ENCODE measurements at regions not wholly inside any gene's neighbourhood (a gene's known extent, or its start where the extent isn't known, plus 50 kb on each side); places are given as distances from the start of the nearest gene placed in this dataset.

DNA sequence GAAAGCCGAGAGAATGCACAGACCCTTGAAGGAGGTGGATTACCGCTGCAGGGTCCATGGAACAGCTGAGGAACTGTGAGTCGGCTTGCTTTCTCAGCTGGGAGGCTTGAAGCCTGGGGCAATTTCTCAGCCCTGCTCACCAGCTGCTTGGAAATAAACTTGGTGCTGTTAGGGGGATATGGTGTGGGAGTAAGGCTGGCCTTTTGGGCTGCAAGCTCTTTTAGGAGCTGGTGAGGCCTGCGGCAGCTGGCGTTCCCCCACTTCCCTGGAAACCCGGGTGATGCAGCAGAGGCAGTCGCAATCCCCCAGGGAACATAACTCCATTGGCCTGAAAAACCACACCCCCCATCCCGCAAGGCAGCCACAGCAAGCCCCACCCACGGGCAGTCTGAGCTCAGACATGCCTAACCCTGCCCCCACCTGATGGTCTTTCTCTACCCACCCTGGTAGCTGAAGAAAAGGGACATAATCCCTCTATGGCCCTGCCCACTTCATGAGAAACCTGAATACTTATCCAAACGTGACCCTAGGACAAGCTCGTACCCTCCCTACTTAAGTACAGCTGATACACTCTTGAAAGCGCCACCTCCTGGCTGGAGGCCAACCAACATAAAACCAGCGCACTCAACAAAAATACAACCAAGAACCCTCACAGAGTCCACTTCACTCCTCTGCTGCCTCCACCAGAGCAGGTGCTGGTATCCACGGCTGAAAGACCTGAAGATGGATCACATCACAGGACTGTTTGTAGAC, 1995.8 kb downstream of the NCAM2 start:
- H3K27ac ChIP-seq (ENCODE audit: insufficient read depth, low read depth, low read length, poor library complexity, severe bottlenecking) = no peak overlapping the region
- H3K4me3 ChIP-seq (ENCODE audit: insufficient read depth, low read depth, low read length) = no peak overlapping the region
- 91 to 92% methylated on average over 14 of the region's 14 CpGs for WGBS, 2 experiments
- H3K9me3 ChIP-seq (ENCODE audit: control insufficient read depth, low read length) = no peaks in the 10 kb centered on the region
- H3K4me1 ChIP-seq (ENCODE audit: control insufficient read depth, insufficient read depth, low read length) = no peaks in the 10 kb centered on the region
- no peaks in the 10 kb centered on the region for H3K27me3 ChIP-seq (ENCODE audit: control insufficient read depth, insufficient read depth, low read length, poor library complexity, severe bottlenecking)
- H3K36me3 ChIP-seq (ENCODE audit: control insufficient read depth, insufficient read depth, low read length) = no peaks in the 10 kb centered on the region

DNA sequence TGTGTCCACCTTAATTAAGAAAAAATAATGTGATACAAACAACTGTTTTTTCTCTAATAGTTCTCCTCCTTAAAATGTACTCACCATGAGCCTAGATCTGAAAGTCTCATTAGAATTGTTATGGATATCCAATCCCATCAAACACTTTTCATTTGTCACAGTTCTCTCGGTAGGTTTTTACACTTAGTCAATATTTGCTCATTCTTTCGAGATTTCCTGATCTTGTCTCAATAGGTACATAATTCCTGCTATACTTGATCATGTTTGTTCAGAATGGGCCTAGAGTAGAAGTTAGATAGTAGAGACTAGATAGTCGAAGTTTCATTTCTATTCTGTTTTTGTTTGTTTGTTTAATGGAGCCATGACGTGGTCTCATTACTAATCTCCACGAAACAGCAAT, 2005.7 kb downstream of the NCAM2 start:
- Histone ChIP-seq H3K9me3 (ENCODE audit: control insufficient read depth, low read length) (no peaks in the 10 kb centered on the region), H3K4me3 (ENCODE audit: insufficient read depth, low read depth, low read length) (no peak overlapping the region), H3K27me3 (ENCODE audit: control insufficient read depth, insufficient read depth, low read length, poor library complexity, severe bottlenecking) (no peaks in the 10 kb centered on the region), H3K4me1 (ENCODE audit: control insufficient read depth, insufficient read depth, low read length) (no peaks in the 10 kb centered on the region), H3K36me3 (ENCODE audit: control insufficient read depth, insufficient read depth, low read length) (no peaks in the 10 kb centered on the region), H3K27ac (ENCODE audit: insufficient read depth, low read depth, low read length, poor library complexity, severe bottlenecking) (no peak overlapping the region)
- WGBS, 2 experiments = 93 to 97% methylated on average over 4 to 5 of the region's 5 CpGs

- WGBS, 2 experiments = 92% methylated on average over 5 to 6 of the region's 6 CpGs
- H3K9me3 ChIP-seq (ENCODE audit: control insufficient read depth, low read length) = no peaks in the 10 kb centered on the region
- H3K27ac ChIP-seq (ENCODE audit: insufficient read depth, low read depth, low read length, poor library complexity, severe bottlenecking) = no peak overlapping the region
- H3K36me3 ChIP-seq (ENCODE audit: control insufficient read depth, insufficient read depth, low read length) = no peaks in the 10 kb centered on the region
- no peaks in the 10 kb centered on the region for H3K27me3 ChIP-seq (ENCODE audit: control insufficient read depth, insufficient read depth, low read length, poor library complexity, severe bottlenecking)
- no peaks in the 10 kb centered on the region for H3K4me1 ChIP-seq (ENCODE audit: control insufficient read depth, insufficient read depth, low read length)
- H3K4me3 ChIP-seq (ENCODE audit: insufficient read depth, low read depth, low read length) = no peak overlapping the region
Observed at GRCh38 chr21:23008601-23009202, 2010.5 kb downstream of the NCAM2 start.

DNA sequence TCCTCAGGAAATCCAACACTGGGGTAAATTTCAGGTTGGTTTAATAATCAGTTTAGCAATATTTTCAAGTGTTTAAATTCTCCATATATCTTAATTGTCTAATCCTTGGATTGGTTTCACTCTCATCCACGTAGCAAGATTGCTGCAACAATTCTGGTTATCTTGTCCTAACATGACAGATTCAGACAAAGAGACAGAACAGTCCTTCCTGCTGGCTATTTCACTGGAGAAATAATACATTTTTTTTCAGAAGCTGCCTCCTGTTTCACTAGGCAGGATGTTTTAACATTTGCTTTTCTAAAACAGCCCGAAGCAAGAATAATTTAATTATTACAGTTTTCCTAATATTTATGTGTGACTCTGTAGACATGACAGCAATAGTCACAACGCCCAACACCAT, 2011.2 kb downstream of the NCAM2 start:
- no peaks in the 10 kb centered on the region for H3K4me1 ChIP-seq (ENCODE audit: control insufficient read depth, insufficient read depth, low read length)
- 89 to 100% methylated on average over 1 to 2 of the region's 3 CpGs for WGBS, 2 experiments
- no peaks in the 10 kb centered on the region for H3K9me3 ChIP-seq (ENCODE audit: control insufficient read depth, low read length)
- H3K36me3 ChIP-seq (ENCODE audit: control insufficient read depth, insufficient read depth, low read length) = no peaks in the 10 kb centered on the region
- H3K4me3 ChIP-seq (ENCODE audit: insufficient read depth, low read depth, low read length) = no peak overlapping the region
- H3K27me3 ChIP-seq (ENCODE audit: control insufficient read depth, insufficient read depth, low read length, poor library complexity, severe bottlenecking) = no peaks in the 10 kb centered on the region
- H3K27ac ChIP-seq (ENCODE audit: insufficient read depth, low read depth, low read length, poor library complexity, severe bottlenecking) = no peak overlapping the region

- Histone ChIP-seq H3K27me3 (ENCODE audit: control insufficient read depth, insufficient read depth, low read length, poor library complexity, severe bottlenecking) (no peaks in the 10 kb centered on the region), H3K36me3 (ENCODE audit: control insufficient read depth, insufficient read depth, low read length) (no peaks in the 10 kb centered on the region), H3K9me3 (ENCODE audit: control insufficient read depth, low read length) (no peaks in the 10 kb centered on the region), H3K27ac (ENCODE audit: insufficient read depth, low read depth, low read length, poor library complexity, severe bottlenecking) (no peak overlapping the region), H3K4me1 (ENCODE audit: control insufficient read depth, insufficient read depth, low read length) (no peaks in the 10 kb centered on the region), H3K4me3 (ENCODE audit: insufficient read depth, low read depth, low read length) (no peak overlapping the region)
- WGBS, 2 experiments = 93 to 95% methylated on average over 4 of the region's 4 CpGs
Observed at GRCh38 chr21:23014021-23014420, 2015.8 kb downstream of the NCAM2 start.

DNA sequence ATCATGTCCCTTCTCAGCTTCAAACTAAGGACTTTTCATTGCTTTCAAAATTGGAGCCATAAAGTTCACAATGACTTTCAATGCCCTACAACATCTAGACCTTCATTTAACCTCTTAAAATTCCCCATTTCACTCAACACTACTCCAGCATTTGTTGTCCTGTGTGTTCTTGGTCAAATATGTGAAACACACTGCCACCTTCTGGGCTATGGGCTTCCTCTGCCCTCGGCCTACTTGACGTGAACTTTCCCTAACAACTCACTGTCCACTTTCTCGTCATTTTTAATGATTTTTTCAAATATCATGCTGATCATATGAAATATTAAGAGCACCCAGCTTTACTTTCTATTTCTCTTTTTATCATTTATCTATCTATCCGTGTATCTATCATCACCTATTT, 2018.4 kb downstream of the NCAM2 start:
- no peaks in the 10 kb centered on the region for H3K36me3 ChIP-seq (ENCODE audit: control insufficient read depth, insufficient read depth, low read length)
- no peak overlapping the region for H3K27ac ChIP-seq (ENCODE audit: insufficient read depth, low read depth, low read length, poor library complexity, severe bottlenecking)
- WGBS, 2 experiments = 62 to 66% methylated on average over 4 of the region's 4 CpGs
- H3K27me3 ChIP-seq (ENCODE audit: control insufficient read depth, insufficient read depth, low read length, poor library complexity, severe bottlenecking) = no peaks in the 10 kb centered on the region
- no peak overlapping the region for H3K4me3 ChIP-seq (ENCODE audit: insufficient read depth, low read depth, low read length)
- H3K9me3 ChIP-seq (ENCODE audit: control insufficient read depth, low read length) = no peaks in the 10 kb centered on the region
- H3K4me1 ChIP-seq (ENCODE audit: control insufficient read depth, insufficient read depth, low read length) = no peaks in the 10 kb centered on the region

- Histone ChIP-seq H3K36me3 (ENCODE audit: control insufficient read depth, insufficient read depth, low read length) (no peaks in the 10 kb centered on the region), H3K4me1 (ENCODE audit: control insufficient read depth, insufficient read depth, low read length) (no peaks in the 10 kb centered on the region), H3K27ac (ENCODE audit: insufficient read depth, low read depth, low read length, poor library complexity, severe bottlenecking) (no peak overlapping the region), H3K4me3 (ENCODE audit: insufficient read depth, low read depth, low read length) (no peak overlapping the region), H3K27me3 (ENCODE audit: control insufficient read depth, insufficient read depth, low read length, poor library complexity, severe bottlenecking) (no peaks in the 10 kb centered on the region), H3K9me3 (ENCODE audit: control insufficient read depth, low read length) (no peaks in the 10 kb centered on the region)
Observed at GRCh38 chr21:23017989-23018388, 2019.8 kb downstream of the NCAM2 start.

- H3K4me1 ChIP-seq (ENCODE audit: control insufficient read depth, insufficient read depth, low read length) = no peaks in the 10 kb centered on the region
- no peak overlapping the region for H3K4me3 ChIP-seq (ENCODE audit: insufficient read depth, low read depth, low read length)
- H3K9me3 ChIP-seq (ENCODE audit: control insufficient read depth, low read length) = no peaks in the 10 kb centered on the region
- no peaks in the 10 kb centered on the region for H3K27me3 ChIP-seq (ENCODE audit: control insufficient read depth, insufficient read depth, low read length, poor library complexity, severe bottlenecking)
- no peak overlapping the region for H3K27ac ChIP-seq (ENCODE audit: insufficient read depth, low read depth, low read length, poor library complexity, severe bottlenecking)
- 94 to 96% methylated on average over 10 of the region's 10 CpGs for WGBS, 2 experiments
- H3K36me3 ChIP-seq (ENCODE audit: control insufficient read depth, insufficient read depth, low read length) = no peaks in the 10 kb centered on the region
Observed at GRCh38 chr21:23020969-23021368, 2022.8 kb downstream of the NCAM2 start.

- Histone ChIP-seq H3K27ac (ENCODE audit: insufficient read depth, low read depth, low read length, poor library complexity, severe bottlenecking) (no peak overlapping the region), H3K4me3 (ENCODE audit: insufficient read depth, low read depth, low read length) (no peak overlapping the region), H3K36me3 (ENCODE audit: control insufficient read depth, insufficient read depth, low read length) (no peaks in the 10 kb centered on the region), H3K4me1 (ENCODE audit: control insufficient read depth, insufficient read depth, low read length) (no peaks in the 10 kb centered on the region), H3K9me3 (ENCODE audit: control insufficient read depth, low read length) (no peaks in the 10 kb centered on the region), H3K27me3 (ENCODE audit: control insufficient read depth, insufficient read depth, low read length, poor library complexity, severe bottlenecking) (no peaks in the 10 kb centered on the region)
- WGBS, 2 experiments = 96 to 98% methylated on average over 37 of the region's 37 CpGs
Observed at GRCh38 chr21:23021481-23021880, 2023.3 kb downstream of the NCAM2 start.

- H3K4me3 ChIP-seq (ENCODE audit: insufficient read depth, low read depth, low read length) = no peak overlapping the region
- H3K27ac ChIP-seq (ENCODE audit: insufficient read depth, low read depth, low read length, poor library complexity, severe bottlenecking) = no peak overlapping the region
- H3K36me3 ChIP-seq (ENCODE audit: control insufficient read depth, insufficient read depth, low read length) = no peaks in the 10 kb centered on the region
- WGBS, 2 experiments = 94 to 97% methylated on average over 2 of the region's 2 CpGs
- no peaks in the 10 kb centered on the region for H3K9me3 ChIP-seq (ENCODE audit: control insufficient read depth, low read length)
- H3K27me3 ChIP-seq (ENCODE audit: control insufficient read depth, insufficient read depth, low read length, poor library complexity, severe bottlenecking) = no peaks in the 10 kb centered on the region
- no peaks in the 10 kb centered on the region for H3K4me1 ChIP-seq (ENCODE audit: control insufficient read depth, insufficient read depth, low read length)
Observed at GRCh38 chr21:23026878-23027277, 2028.7 kb downstream of the NCAM2 start.

Measured in ectodermal cell (in vitro differentiated cells).